GM10266 (cell line): ENCODE measurements at regions not wholly inside any gene's neighbourhood (a gene's known extent, or its start where the extent isn't known, plus 50 kb on each side); places are given as distances from the start of the nearest gene placed in this dataset.

ENCODE experiments used
- DNase-seq: peaks from one replicate; pipeline ENCODE4 v3.0.0; 2012; ENCODE audit errors: extremely low spot score
- CTCF ChIP-seq: IDR thresholded peaks from 2 replicates; pipeline ENCODE4 v1.5.1; 2012; ENCODE audit warnings: mild to moderate bottlenecking, low read depth; ENCODE audit not compliant: control insufficient read depth, insufficient read depth; ENCODE audit errors: missing control alignments

GRCh38 chr2:49687918-49688317 is 533.6 kb upstream of the FSHR start:
- no peak for TF ChIP-seq CTCF
- no peak for DNase-seq

- no peak for DNase-seq
- no peak for TF ChIP-seq CTCF
Observed at GRCh38 chr2:49686897-49687442, 532.7 kb upstream of the FSHR start.

GRCh38 chr2:49686291-49686690 is 532.0 kb upstream of the FSHR start:
- no peak for TF ChIP-seq CTCF
- no peak for DNase-seq

GRCh38 chr2:49677227-49677626 is 522.9 kb upstream of the FSHR start:
- no peak for TF ChIP-seq CTCF

GRCh38 chr2:49664827-49665226 is 510.5 kb upstream of the FSHR start:
- no peak for TF ChIP-seq CTCF
- no peak for DNase-seq

More at GRCh38 chr2:49677227-49677626, 522.9 kb upstream of the FSHR start:
- DNase-seq, result no peak

GRCh38 chr2:49661809-49662208 is 507.5 kb upstream of the FSHR start:
- no peak for TF ChIP-seq CTCF
- no peak for DNase-seq

GRCh38 chr2:49656853-49657252 is 502.5 kb upstream of the FSHR start:
- no peak for TF ChIP-seq CTCF
- no peak for DNase-seq
